Rectal smooth muscle tissue (tissue), 1 donor: ENCODE measurements at regions not wholly inside any gene's neighbourhood (a gene's known extent, or its start where the extent isn't known, plus 50 kb on each side); places are given as distances from the start of the nearest gene placed in this dataset.

Source experiments
- H3K27ac ChIP-seq: one replicate; pipeline ENCODE4 v1.7.0; 2013; ENCODE audit warnings: low read depth, low read length, inconsistent platforms
- H3K27me3 ChIP-seq: one replicate; pipeline ENCODE4 v1.7.0; 2013; ENCODE audit warnings: low read length; ENCODE audit not compliant: control insufficient read depth, insufficient read depth
- H3K36me3 ChIP-seq: one replicate; pipeline ENCODE4 v1.7.0; 2013; ENCODE audit warnings: low read length; ENCODE audit not compliant: control insufficient read depth, insufficient read depth
- H3K4me1 ChIP-seq: one replicate; pipeline ENCODE4 v1.7.0; 2013; ENCODE audit warnings: low read length; ENCODE audit not compliant: control insufficient read depth, insufficient read depth
- H3K4me3 ChIP-seq: one replicate; pipeline ENCODE4 v1.7.0; 2013; ENCODE audit warnings: low read length
- H3K9ac ChIP-seq: one replicate; pipeline ENCODE4 v1.7.0; 2013; ENCODE audit warnings: low read length

DNA sequence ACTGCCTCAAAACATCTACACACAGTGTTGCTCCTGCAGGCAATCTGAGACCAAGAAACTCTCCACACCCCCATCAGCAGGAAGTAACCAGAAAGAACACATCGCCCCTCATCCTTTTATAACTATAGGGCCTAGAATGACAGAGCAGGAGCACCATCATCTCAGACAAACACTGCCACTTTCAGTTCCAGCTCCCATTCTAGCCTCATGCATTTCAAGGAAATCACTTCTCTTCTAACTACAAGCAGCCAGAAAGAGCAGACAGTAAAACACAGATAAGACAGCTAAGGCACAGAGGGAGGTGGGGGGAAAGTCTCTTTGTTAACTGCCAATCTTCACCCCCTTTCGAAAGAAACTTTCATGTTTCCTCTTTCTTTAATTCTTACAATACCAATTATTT is 102.6 kb upstream of the TENT5D start:
- Histone ChIP-seq H3K27ac (no peak overlapping the region), H3K4me1 (no peaks in the 10 kb centered on the region), H3K9ac (no peak overlapping the region), H3K27me3 (no peaks in the 10 kb centered on the region), H3K4me3 (no peak overlapping the region), H3K36me3 (no peaks in the 10 kb centered on the region)

DNA sequence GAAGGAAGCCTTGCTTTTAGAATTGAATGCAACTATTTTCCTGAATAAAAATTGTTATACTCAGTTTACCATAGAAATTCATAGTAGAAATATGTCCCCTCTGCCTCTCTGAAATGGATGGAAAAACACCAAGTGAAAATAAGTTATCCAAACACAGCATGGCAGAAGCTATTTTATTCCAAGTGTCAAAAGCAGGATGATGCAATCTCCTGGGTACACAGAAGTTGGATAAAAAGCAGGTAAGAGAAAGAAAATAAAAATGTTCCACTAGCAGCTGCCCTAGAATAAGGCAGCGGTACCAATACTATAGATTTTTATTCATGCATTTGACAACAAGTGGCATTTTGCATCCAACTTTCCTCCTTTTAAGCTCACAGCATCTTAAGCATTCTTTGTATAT is 89.0 kb upstream of the TENT5D start:
- no peaks in the 10 kb centered on the region for H3K36me3 ChIP-seq
- H3K27me3 ChIP-seq: no peaks in the 10 kb centered on the region
- H3K27ac ChIP-seq: no peak overlapping the region
- H3K9ac ChIP-seq: no peak overlapping the region
- H3K4me1 ChIP-seq: no peaks in the 10 kb centered on the region
- H3K4me3 ChIP-seq: no peak overlapping the region

DNA sequence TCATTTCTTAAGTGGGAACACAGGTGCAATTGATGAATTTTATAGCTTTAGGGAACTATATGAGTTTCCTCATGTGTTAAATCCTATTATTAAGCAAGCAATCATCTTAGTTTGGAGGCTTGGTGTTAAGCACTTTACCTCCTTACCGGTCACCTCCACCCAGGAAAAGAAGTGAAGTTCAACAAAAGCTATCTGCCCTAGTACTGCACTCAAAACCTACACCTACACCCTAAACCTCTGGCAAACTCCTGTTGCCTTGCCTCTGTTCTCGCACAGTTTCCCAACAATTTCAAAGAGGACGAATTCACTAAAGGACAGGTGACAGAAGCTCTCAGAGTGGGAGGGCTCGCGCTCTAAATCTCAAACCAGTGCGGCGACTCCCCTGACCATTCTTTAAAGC is 85.7 kb upstream of the TENT5D start:
- H3K4me1 ChIP-seq: no peaks in the 10 kb centered on the region
- no peak overlapping the region for H3K9ac ChIP-seq
- H3K27me3 ChIP-seq: no peaks in the 10 kb centered on the region
- no peaks in the 10 kb centered on the region for H3K36me3 ChIP-seq
- H3K4me3 ChIP-seq: peak overlapping the region; percentile 44
- H3K27ac ChIP-seq: no peak overlapping the region

DNA sequence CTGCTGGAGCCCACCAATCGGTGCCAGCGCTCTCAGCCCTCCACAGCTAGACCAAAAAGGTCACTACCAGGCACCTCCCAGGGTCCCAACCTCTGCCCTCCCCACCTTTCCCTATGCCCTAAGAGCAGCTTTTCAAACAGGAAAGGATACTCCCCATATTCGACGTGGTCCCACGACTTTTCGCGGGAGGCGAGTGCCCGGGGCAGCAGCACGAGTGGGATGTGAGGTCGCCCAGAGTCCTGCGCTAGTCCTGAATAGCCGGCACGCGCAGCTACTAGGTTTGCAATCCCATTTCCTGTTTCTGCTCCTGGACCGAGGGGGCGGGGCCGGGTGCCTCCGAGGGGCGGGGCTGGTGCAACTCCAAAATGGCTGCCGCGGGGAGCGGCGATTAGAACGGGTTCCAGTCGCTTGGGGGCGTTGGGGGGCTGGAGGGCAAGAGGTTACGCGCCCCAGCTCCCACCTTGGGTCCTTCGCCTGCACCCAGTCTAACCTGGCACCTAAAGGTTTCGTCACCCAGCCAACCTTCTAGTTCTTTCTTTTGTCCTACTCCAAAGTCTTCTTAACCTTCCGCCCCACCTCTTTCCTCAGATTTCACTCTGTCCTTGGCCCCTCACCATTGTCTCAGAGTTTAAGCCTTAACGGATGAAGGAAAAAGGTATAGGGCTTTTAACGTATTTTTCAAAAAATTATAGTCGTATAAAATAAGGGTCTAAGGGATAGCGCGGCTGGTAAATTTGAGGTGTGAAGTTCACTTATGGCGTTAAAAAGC is 85.0 kb upstream of the TENT5D start:
- peak overlapping the region; percentile 45 for H3K4me3 ChIP-seq
- no peak overlapping the region for H3K9ac ChIP-seq
- H3K36me3 ChIP-seq: no peaks in the 10 kb centered on the region
- no peak overlapping the region for H3K27ac ChIP-seq
- H3K4me1 ChIP-seq: no peaks in the 10 kb centered on the region
- H3K27me3 ChIP-seq: no peaks in the 10 kb centered on the region

DNA sequence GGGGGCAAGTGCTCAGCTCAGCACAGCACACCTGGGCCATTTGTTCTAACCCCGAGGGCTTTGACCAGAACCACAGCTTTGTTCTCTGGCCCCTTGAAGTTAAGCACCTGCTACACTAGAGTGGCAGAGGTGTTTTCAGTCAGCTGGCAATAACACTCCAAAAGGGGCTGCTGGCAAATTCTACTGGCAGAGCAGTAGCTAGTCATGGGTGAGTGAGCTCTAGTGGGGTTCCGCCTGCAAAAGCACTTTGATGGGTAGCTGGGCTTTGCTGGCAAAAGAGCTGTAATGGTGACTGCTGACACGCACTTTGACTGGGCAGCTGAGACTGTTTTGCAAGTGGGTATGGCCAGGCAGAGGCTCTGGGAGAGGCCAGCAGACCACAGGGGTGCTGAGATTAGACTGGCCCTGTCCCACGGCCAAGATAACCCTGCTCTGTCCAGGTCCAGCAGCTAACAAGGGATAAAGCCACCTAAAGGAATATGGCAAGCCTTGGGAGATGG is 65.2 kb upstream of the TENT5D start:
- H3K27me3 ChIP-seq: no peaks in the 10 kb centered on the region
- H3K4me3 ChIP-seq: no peak overlapping the region
- no peak overlapping the region for H3K9ac ChIP-seq
- no peaks in the 10 kb centered on the region for H3K36me3 ChIP-seq
- H3K27ac ChIP-seq: no peak overlapping the region
- no peaks in the 10 kb centered on the region for H3K4me1 ChIP-seq
